ENCODE measurements at regions not wholly inside any gene's neighbourhood (a gene's known extent, or its start where the extent isn't known, plus 50 kb on each side); places are given as distances from the start of the nearest gene placed in this dataset.

- H3K4me1 ChIP-seq: no peaks in the 10 kb centered on the region
- WGBS, 2 donors (ENCODE audit: low coverage in 1 of 2): 92% methylated on average over 1 of the region's 1 CpG; no CpG with 5 or more reads in 1 of the 2 donors
- H3K27me3 ChIP-seq: no peaks in the 10 kb centered on the region
- H3K27ac ChIP-seq: no peak overlapping the region
- H3K36me3 ChIP-seq: no peaks in the 10 kb centered on the region
- intact Hi-C loops (cut with DNase I; ENCODE audit: low total_unique reads) (no loop called here), in situ Hi-C loops (cut with MboI; ENCODE audit: low pct_ligation_motif_present in 1 of 4, low pct_unique_long_range_greater_than_20kb in 1 of 4, low sequenced_read_pairs in 3 of 4) (no loop called here)
- no peaks in the 10 kb centered on the region for H3K9me3 ChIP-seq
- no peak overlapping the region for H3K4me3 ChIP-seq
- no peak for DNase-seq
- TF ChIP-seq CTCF (IDR thresholded peaks at IDR 0.05) (no peak), POLR2AphosphoS5 (IDR thresholded peaks at IDR 0.05) (no peak), EP300 (IDR thresholded peaks at IDR 0.05; ENCODE audit: low read depth) (no peak), POLR2A (IDR thresholded peaks at IDR 0.05) (no peak)
Measured at GRCh38 chr2:66344087-66344663, 90.8 kb upstream of the MEIS1 start.

- WGBS, 2 donors (ENCODE audit: low coverage in 1 of 2): 58 to 60% methylated on average over 1 of the region's 1 CpG
- H3K27ac ChIP-seq: no peak overlapping the region
- no peaks in the 10 kb centered on the region for H3K4me1 ChIP-seq
- in situ Hi-C loops (cut with MboI; ENCODE audit: low pct_ligation_motif_present in 1 of 4, low pct_unique_long_range_greater_than_20kb in 1 of 4, low sequenced_read_pairs in 3 of 4) (no loop called here), intact Hi-C loops (cut with DNase I; ENCODE audit: low total_unique reads) (no loop called here)
- no peak for DNase-seq
- H3K27me3 ChIP-seq: no peaks in the 10 kb centered on the region
- no peaks in the 10 kb centered on the region for H3K9me3 ChIP-seq
- H3K4me3 ChIP-seq: no peak overlapping the region
- H3K36me3 ChIP-seq: no peaks in the 10 kb centered on the region
- TF ChIP-seq POLR2AphosphoS5 (IDR thresholded peaks at IDR 0.05) (no peak), POLR2A (IDR thresholded peaks at IDR 0.05) (no peak), EP300 (IDR thresholded peaks at IDR 0.05; ENCODE audit: low read depth) (no peak), CTCF (IDR thresholded peaks at IDR 0.05) (no peak)
Measured at GRCh38 chr2:66343259-66343658, 91.7 kb upstream of the MEIS1 start.

GRCh38 chr2:66340521-66340920 lies 94.4 kb upstream of the MEIS1 start:
- Histone ChIP-seq H3K4me3 (no peak overlapping the region), H3K27ac (no peak overlapping the region), H3K4me1 (no peaks in the 10 kb centered on the region), H3K27me3 (no peaks in the 10 kb centered on the region), H3K9me3 (no peaks in the 10 kb centered on the region), H3K36me3 (no peaks in the 10 kb centered on the region)
- no peak for DNase-seq
- WGBS, 2 donors (ENCODE audit: low coverage in 1 of 2): 77% methylated on average over 5 of the region's 5 CpGs
- TF ChIP-seq EP300 (IDR thresholded peaks at IDR 0.05; ENCODE audit: low read depth): no peak
- no peak for TF ChIP-seq POLR2A (IDR thresholded peaks at IDR 0.05)
- no peak for TF ChIP-seq CTCF (IDR thresholded peaks at IDR 0.05)
- TF ChIP-seq POLR2AphosphoS5 (IDR thresholded peaks at IDR 0.05): no peak
- in situ Hi-C loops (cut with MboI; ENCODE audit: low pct_ligation_motif_present in 1 of 4, low pct_unique_long_range_greater_than_20kb in 1 of 4, low sequenced_read_pairs in 3 of 4): no loop called here
- intact Hi-C loops (cut with DNase I; ENCODE audit: low total_unique reads): no loop called here

- Histone ChIP-seq H3K27ac (no peak overlapping the region), H3K4me3 (no peak overlapping the region), H3K9me3 (no peaks in the 10 kb centered on the region), H3K36me3 (no peaks in the 10 kb centered on the region), H3K27me3 (no peaks in the 10 kb centered on the region), H3K4me1 (no peaks in the 10 kb centered on the region)
- intact Hi-C loops (cut with DNase I; ENCODE audit: low total_unique reads): no loop called here
- 64 to 77% methylated on average over 4 to 10 of the region's 10 CpGs for WGBS, 2 donors (ENCODE audit: low coverage in 1 of 2)
- in situ Hi-C loops (cut with MboI; ENCODE audit: low pct_ligation_motif_present in 1 of 4, low pct_unique_long_range_greater_than_20kb in 1 of 4, low sequenced_read_pairs in 3 of 4): no loop called here
- TF ChIP-seq POLR2A (IDR thresholded peaks at IDR 0.05): no peak
- TF ChIP-seq POLR2AphosphoS5 (IDR thresholded peaks at IDR 0.05): no peak
- TF ChIP-seq EP300 (IDR thresholded peaks at IDR 0.05; ENCODE audit: low read depth): no peak
- no peak for TF ChIP-seq CTCF (IDR thresholded peaks at IDR 0.05)
- DNase-seq: no peak
Measured at GRCh38 chr2:66334237-66335029, 100.5 kb upstream of the MEIS1 start.
